GM03348 (cell line): ENCODE measurements at regions not wholly inside any gene's neighbourhood (a gene's known extent, or its start where the extent isn't known, plus 50 kb on each side); places are given as distances from the start of the nearest gene placed in this dataset.
"Not testable (repeated sequence)": the region's sequence is repeated elsewhere in the genome, so short reads cannot be mapped to it uniquely, and the experiment has no call there.

Experiments
- DNase-seq: peaks from one replicate; pipeline ENCODE4 v3.0.0; 2012; ENCODE audit warnings: low spot score

DNA sequence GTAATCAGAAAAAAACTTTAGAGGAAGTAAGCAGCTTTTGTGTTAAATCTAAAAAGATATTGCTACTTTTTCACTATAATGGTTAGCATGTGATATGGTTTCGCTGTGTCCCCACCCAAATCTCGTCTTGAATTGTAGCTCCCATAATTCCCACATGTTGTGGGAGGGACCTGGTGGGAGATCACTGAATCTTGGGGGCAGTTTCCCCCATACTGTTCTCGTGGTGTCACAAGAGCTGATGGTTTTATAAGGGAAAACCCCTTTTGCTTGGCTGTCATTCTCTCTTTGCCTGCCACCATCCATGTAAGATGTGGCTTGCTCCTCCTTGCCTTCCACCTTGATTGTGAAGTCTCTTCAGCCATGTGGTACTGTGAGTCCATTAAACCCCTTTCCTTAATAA, 117.1 kb downstream of the KCNJ2 start:
- DNase-seq = no peak

- DNase-seq = no peak
Measured at GRCh38 chr17:70288540-70289290, 119.4 kb downstream of the KCNJ2 start.

DNA sequence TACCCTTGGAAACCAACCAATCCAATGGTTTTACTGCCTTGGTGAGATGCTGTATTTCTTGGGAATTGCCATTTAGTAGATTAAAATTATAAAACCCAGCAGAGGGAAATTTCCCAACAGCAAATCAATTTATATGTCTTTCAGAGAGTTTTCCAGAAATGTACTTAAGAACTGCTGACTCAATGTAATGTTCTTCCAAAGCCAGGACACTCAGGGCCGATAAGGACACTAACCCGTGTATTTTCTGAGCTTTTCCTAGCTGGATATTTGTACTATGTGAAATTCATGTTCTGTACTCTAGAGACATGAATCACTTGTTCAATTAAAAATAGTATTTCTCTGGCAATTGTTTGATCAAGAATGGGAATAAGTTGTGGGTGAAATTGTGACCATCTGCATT, 121.4 kb downstream of the KCNJ2 start:
- DNase-seq = no peak

- no peak for DNase-seq
Measured at GRCh38 chr17:70292366-70292765, 123.0 kb downstream of the KCNJ2 start.

DNA sequence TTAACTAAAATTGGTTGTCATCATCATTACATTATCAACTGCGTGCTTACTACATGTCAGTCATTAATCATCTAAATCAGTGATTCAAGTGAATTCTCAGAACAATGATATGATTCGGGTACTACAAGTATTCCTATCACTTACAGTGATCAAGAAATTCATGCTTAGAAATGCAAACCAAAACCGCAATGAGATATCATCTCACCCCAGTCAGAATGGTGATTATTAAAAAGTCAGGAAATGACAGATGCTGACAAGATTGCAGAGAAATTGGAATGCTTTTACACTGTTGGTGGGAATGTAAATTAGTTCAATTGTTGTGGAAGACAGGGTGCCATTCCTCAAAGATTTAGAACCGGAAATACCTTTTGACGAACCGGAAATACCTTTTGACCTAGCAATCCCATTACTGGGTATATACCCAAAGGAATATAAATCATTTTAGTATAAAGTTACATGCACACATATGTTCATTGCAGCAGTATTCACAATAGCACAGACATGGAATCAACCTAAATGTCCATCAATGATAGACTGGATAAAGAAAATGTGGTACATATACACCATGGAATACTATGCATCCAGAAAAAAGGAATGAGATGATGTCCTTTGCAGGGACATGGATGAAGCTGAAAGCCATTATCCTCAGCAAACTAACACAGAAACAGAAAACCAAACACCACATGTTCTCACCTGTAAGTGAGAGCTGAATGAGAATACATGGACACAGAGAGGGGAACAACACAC, 124.4 kb downstream of the KCNJ2 start:
- not testable (repeated sequence) for DNase-seq

- DNase-seq = no peak
Measured at GRCh38 chr17:70295329-70295728, 126.0 kb downstream of the KCNJ2 start.

DNA sequence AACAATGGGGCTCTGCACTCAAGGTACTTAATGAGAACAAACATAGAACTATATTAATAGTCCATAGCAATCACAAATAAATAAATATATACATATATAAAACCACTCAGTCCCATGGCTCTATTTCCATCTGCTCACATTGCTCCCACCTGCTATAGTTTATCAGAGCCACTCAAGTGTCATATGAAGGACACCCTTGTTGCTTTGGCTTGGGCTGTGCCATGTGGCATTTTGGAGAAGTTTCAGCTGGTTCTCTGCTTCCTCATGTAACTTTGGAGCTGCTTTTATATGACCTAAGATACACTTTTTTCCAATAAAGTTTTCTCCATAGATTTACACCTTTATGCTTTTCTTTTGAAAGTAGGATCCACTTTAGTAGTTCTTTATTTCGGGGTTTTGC, 126.4 kb downstream of the KCNJ2 start:
- no peak for DNase-seq

GRCh38 chr17:70296456-70296855, 127.1 kb downstream of the KCNJ2 start:
- no peak for DNase-seq

- DNase-seq = no peak
Measured at GRCh38 chr17:70297397-70297796, 128.1 kb downstream of the KCNJ2 start.

- no peak for DNase-seq
Measured at GRCh38 chr17:70298929-70299531, 129.7 kb downstream of the KCNJ2 start.

DNA sequence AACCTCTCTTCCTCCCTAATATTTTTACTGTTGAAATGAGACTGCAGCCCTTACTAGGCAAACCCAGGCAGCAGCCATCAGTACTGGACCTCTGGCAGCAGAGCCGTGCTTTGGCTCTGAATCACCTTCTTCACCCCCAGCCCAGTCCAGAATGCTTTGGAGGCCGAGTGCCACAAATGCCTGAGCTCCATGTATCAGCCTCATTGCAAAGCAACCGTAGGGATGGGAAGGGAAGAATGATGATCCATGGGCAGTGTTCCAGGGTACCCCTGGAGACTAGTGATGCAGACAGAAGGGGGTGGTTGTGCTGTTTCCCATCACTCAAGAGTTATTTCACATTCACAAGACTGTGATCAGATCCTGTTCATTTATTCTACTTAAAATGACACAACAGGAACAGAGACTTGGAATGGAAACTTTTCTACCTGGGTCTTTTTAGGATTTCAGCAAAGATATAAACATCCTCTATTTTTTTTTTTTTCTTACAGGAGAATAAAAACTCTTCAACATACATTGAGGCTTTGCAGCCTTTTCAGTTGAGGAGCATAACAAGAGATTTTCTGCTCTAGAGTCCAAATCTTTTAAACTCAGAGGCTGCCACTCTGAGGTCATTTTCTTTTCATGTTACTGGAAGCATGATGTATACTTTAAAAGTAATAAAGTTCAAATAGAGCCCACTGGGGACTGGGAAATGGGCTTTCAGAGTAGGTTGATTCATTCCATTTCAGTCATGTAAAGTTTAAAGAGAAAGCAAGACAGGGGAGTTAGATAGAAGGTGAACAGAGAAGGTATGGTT, 138.3 kb downstream of the KCNJ2 start:
- DNase-seq = peak; percentile 9

- no peak for DNase-seq
Measured at GRCh38 chr17:70308618-70309017, 139.3 kb downstream of the KCNJ2 start.

DNA sequence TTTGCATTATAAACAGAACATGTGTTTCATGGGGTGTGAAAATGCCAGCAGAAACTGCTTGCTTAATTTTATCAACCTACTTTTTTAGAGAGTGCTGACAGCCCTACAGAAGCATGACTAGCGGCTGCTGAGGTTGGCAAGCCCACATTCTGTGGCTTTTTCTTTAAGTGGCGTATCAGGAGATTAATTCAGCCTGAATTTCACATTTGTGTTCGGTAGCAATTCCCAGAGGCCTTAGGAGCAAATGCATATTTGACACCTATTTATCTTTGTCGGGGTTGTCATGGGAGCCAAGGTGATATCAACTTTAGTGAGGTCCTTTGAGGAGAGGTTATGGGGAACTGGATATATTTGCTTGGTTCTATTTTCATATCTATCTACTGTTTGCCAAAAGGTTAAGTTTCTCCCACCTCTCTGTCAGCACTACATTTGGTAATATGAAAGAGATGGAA, 140.9 kb downstream of the KCNJ2 start:
- DNase-seq = peak; percentile 4

DNA sequence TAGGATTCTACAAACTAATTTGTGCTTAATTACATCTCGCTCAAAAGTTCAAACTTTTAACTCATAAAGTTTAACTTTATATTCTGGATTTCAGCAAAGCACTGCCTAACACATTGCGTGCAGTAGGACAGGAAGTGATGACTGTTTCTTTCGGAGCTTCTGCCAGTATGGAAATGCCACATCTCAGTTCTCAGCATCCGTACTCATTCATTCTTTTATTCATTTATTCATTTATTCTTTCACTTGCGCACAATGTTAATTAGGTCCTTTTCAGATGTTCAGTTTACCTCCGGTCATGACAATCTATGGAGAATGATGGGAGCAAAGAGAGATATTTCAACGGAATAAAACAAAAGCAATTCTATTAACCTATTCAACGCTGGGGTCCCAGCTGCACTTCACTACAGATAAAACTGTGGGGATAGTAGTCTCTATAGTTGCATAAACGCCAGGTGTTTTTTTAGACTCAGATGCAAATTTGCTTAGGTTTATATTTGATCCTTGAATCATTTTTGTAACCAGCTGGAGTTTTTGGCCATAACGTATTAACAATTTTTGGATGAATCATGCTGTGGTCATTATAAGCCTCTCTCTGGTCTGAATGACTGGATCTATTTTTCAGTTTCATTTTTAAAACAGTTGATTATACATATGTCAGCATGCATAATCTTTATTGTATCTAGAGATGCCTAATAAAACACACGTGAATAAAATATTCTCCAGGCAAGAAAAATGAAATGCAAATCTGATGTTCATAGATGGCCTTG, 143.9 kb downstream of the KCNJ2 start:
- DNase-seq = peak; percentile 29

GRCh38 chr17:70314096-70314495, 144.8 kb downstream of the KCNJ2 start:
- DNase-seq = peak; percentile 19

- no peak for DNase-seq
Measured at GRCh38 chr17:70314506-70314905, 145.2 kb downstream of the KCNJ2 start.

- DNase-seq = peak; percentile 3
Measured at GRCh38 chr17:70317421-70317820, 148.1 kb downstream of the KCNJ2 start.

GRCh38 chr17:70318051-70318450, 148.7 kb downstream of the KCNJ2 start:
- DNase-seq = peak; percentile 9

DNA sequence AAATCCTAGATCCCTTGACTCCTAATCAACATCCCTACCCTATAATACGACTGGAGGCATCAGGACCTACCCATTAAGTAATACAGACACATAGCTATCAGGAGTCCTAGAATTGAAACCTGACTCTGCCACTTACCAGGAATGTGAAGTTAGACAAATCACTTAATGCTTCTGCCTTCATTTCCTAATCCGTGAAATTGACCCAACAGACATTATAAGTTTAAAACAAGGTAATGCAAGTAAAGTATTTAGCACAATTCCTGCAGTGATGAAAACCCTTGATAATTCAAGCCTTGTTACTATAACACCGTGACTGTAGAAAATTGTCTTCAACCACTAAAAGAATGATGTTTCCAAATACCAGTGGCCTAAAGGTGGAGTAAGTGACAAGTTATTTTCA, 150.2 kb downstream of the KCNJ2 start:
- DNase-seq = no peak

DNA sequence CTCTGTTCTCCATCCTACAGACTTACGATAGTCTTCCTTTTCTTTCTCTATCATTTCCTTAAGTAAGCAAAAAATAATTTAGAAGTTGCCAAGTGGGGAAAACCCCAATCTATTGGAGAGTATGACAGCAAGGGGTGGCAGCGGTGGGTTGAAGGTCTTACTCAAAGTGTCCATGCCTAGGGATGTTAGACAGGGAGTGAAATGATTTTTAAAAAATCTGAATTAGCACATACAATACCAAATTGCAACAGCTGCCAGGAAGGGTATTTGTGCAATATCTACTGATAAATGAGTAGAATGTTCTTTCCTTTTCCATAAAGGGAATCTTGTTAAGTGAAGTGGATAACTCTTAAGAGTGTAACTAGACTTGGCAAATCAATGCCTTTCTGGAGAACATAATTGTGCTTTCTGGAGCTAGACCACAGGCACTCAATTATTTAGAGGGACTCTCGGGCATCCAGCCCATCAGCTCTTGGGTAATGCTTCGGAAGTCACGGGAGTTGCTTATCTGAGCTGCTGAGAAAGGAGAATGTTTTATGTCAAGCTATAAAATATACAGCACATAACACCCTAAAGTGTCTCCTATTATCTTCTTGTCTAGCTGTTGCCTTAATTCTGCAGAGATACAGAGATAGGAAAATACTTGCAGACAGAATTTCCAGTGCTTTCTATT, 151.5 kb downstream of the KCNJ2 start:
- DNase-seq = no peak

DNA sequence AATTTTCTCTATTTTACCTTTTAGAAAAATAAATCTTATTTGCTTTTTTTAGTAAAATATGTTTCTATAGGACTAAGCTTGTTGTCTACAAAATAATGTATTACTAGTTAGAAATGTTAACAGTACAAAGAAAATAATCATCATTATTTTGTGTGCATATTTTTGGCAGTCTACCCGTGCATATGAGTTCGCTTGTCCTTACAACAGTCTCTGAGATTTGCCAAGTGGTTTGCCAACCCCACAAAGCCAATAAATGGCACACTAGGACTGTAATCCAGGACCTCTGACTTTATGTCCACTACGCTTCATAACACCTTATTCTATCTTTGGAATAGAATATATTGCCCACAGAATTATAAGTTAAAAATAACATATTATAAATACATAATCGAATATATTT, 152.0 kb downstream of the KCNJ2 start:
- DNase-seq = no peak
